ENCODE measurements at regions not wholly inside any gene's neighbourhood (a gene's known extent, or its start where the extent isn't known, plus 50 kb on each side); places are given as distances from the start of the nearest gene placed in this dataset.

DNA sequence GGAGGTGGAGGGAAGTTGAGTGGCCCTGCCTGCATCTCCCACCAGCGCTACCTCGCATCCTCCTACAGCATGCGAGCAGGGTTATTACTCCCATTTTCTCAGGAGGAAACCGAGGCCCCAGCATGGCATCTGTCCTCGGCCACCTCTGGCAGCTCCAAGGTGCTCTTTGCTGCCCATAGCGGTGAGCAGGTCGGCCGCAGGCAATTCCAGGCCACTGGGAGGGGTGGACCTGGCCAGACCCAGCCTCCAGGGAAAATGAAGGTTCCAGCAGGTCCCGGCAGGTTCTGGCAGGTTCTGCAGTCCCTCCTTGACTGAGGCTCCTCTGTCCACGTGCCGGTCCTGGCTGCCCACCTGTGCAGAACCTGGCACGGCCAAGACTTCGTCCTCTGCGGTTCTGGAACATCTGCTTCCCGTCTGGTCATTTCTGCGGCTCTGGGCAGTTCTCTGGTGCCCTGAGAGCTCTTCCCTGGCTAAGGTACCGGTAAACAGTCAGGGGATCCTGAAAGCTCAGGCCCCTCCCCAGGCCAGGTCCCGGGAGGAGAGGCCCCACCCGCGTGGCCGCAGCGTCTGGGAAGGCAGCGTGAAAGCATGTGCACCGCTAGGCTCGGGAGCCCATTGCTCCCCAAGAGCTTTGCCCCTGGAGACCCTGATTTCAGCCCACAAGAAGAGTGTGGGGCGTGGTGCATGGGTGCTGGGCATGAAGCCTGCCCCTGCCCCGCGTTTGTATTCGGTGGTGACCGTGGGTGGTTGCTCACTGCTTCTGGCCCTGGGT, 112.0 kb upstream of the ADRA2C start:
- no peaks in the 10 kb centered on the region for H3K36me3 Mint-ChIP-seq (ENCODE audit: insufficient read depth, unreplicated experiment)
- H3K4me3 Mint-ChIP-seq (ENCODE audit: unreplicated experiment): no peak overlapping the region
- ChIA-PET POLR2A (no interaction called here), CTCF (interaction anchor here (0.6 kb wide), 1 partner anchor 191 kb away, joined by 3 read pairs; no protein-coding TSS in a partner anchor)
- Histone ChIP-seq H3K4me3 (ENCODE audit: low read depth, low read length) (no peak overlapping the region), H3K36me3 (ENCODE audit: control insufficient read depth, insufficient read depth, low read length) (no peaks in the 10 kb centered on the region), H3K27me3 (replicated peaks; ENCODE audit: control insufficient read depth, insufficient read depth, low read length) (no peaks in the 10 kb centered on the region), H3K9me3 (no peaks in the 10 kb centered on the region), H3K4me1 (0 out of 2 replicates have a peak, but pooled peaks cover 5% of the 10 kb centered on the region)
- no peak overlapping the region for H3K27ac Mint-ChIP-seq (ENCODE audit: unreplicated experiment)
- no peak for TF ChIP-seq CTCF (IDR thresholded peaks at IDR 0.05; ENCODE audit: insufficient read depth in 1 of 2, low read depth in 1 of 2, low read length in 1 of 2, severe bottlenecking in 1 of 2, unreplicated experiment in 1 of 2)
- intact Hi-C loops (cut with micrococcal nuclease; ENCODE audit: unreplicated experiment): no loop called here
- no peak for DNase-seq
- BruUV-seq (replicated peaks): no TSS peak
- no peaks in the 10 kb centered on the region for H3K9me3 Mint-ChIP-seq (ENCODE audit: unreplicated experiment)
- H3K4me1 Mint-ChIP-seq (ENCODE audit: low read depth, unreplicated experiment): no peaks in the 10 kb centered on the region
- H3K27me3 Mint-ChIP-seq (ENCODE audit: insufficient read depth, unreplicated experiment): no peaks in the 10 kb centered on the region

GRCh38 chr4:3652586-3652985, 113.6 kb upstream of the ADRA2C start:
- DNase-seq: no peak
- Mint-ChIP-seq H3K4me3 (ENCODE audit: unreplicated experiment) (no peak overlapping the region), H3K36me3 (ENCODE audit: insufficient read depth, unreplicated experiment) (no peaks in the 10 kb centered on the region), H3K9me3 (ENCODE audit: unreplicated experiment) (no peaks in the 10 kb centered on the region), H3K27ac (ENCODE audit: unreplicated experiment) (no peak overlapping the region), H3K27me3 (ENCODE audit: insufficient read depth, unreplicated experiment) (no peaks in the 10 kb centered on the region), H3K4me1 (ENCODE audit: low read depth, unreplicated experiment) (no peaks in the 10 kb centered on the region)
- Histone ChIP-seq H3K4me3 (ENCODE audit: low read depth, low read length) (no peak overlapping the region), H3K27me3 (replicated peaks; ENCODE audit: control insufficient read depth, insufficient read depth, low read length) (no peaks in the 10 kb centered on the region), H3K4me1 (0 out of 2 replicates have a peak, but pooled peaks cover 5% of the 10 kb centered on the region), H3K9me3 (no peaks in the 10 kb centered on the region), H3K36me3 (ENCODE audit: control insufficient read depth, insufficient read depth, low read length) (no peaks in the 10 kb centered on the region)
- POLR2A ChIA-PET: no interaction called here
- TF ChIP-seq CTCF (IDR thresholded peaks at IDR 0.05; ENCODE audit: insufficient read depth in 1 of 2, low read depth in 1 of 2, low read length in 1 of 2, severe bottlenecking in 1 of 2, unreplicated experiment in 1 of 2): no peak
- intact Hi-C loops (cut with micrococcal nuclease; ENCODE audit: unreplicated experiment): no loop called here
- CTCF ChIA-PET: no interaction called here
- no TSS peak for BruUV-seq (replicated peaks)

GRCh38 chr4:3651267-3651845, 114.8 kb upstream of the ADRA2C start:
- H3K4me3 Mint-ChIP-seq (ENCODE audit: unreplicated experiment): no peak overlapping the region
- no peaks in the 10 kb centered on the region for H3K27me3 ChIP-seq (replicated peaks; ENCODE audit: control insufficient read depth, insufficient read depth, low read length)
- H3K4me1 ChIP-seq: 0 out of 2 replicates have a peak, but pooled peaks cover 5% of the 10 kb centered on the region
- intact Hi-C loops (cut with micrococcal nuclease; ENCODE audit: unreplicated experiment): no loop called here
- H3K9me3 ChIP-seq: no peaks in the 10 kb centered on the region
- CTCF ChIA-PET: interaction anchor here (0.8 kb wide), 1 partner anchor 145 kb away, joined by 6 read pairs; no protein-coding TSS in a partner anchor
- BruUV-seq (replicated peaks): no TSS peak
- no peak for DNase-seq
- H3K4me1 Mint-ChIP-seq (ENCODE audit: low read depth, unreplicated experiment): no peaks in the 10 kb centered on the region
- no peaks in the 10 kb centered on the region for H3K9me3 Mint-ChIP-seq (ENCODE audit: unreplicated experiment)
- H3K27ac Mint-ChIP-seq (ENCODE audit: unreplicated experiment): no peak overlapping the region
- POLR2A ChIA-PET: no interaction called here
- H3K4me3 ChIP-seq (ENCODE audit: low read depth, low read length): no peak overlapping the region
- H3K36me3 ChIP-seq (ENCODE audit: control insufficient read depth, insufficient read depth, low read length): no peaks in the 10 kb centered on the region
- no peak for TF ChIP-seq CTCF (IDR thresholded peaks at IDR 0.05; ENCODE audit: insufficient read depth in 1 of 2, low read depth in 1 of 2, low read length in 1 of 2, severe bottlenecking in 1 of 2, unreplicated experiment in 1 of 2)
- H3K36me3 Mint-ChIP-seq (ENCODE audit: insufficient read depth, unreplicated experiment): no peaks in the 10 kb centered on the region
- no peaks in the 10 kb centered on the region for H3K27me3 Mint-ChIP-seq (ENCODE audit: insufficient read depth, unreplicated experiment)
